Right renal pelvis (tissue), 4 donors: ENCODE measurements at regions not wholly inside any gene's neighbourhood (a gene's known extent, or its start where the extent isn't known, plus 50 kb on each side); places are given as distances from the start of the nearest gene placed in this dataset.
"Not testable (repeated sequence)": the region's sequence is repeated elsewhere in the genome, so short reads cannot be mapped to it uniquely, and the experiment has no call there.

Experiments used
- DNase-seq, 4 donors: peaks; one replicate each; pipeline ENCODE4 v3.0.0-alpha.2; 2013; ENCODE audit warnings: low read depth in 4 of 4, low spot score in 3 of 4, missing footprints in 1 of 4

DNA sequence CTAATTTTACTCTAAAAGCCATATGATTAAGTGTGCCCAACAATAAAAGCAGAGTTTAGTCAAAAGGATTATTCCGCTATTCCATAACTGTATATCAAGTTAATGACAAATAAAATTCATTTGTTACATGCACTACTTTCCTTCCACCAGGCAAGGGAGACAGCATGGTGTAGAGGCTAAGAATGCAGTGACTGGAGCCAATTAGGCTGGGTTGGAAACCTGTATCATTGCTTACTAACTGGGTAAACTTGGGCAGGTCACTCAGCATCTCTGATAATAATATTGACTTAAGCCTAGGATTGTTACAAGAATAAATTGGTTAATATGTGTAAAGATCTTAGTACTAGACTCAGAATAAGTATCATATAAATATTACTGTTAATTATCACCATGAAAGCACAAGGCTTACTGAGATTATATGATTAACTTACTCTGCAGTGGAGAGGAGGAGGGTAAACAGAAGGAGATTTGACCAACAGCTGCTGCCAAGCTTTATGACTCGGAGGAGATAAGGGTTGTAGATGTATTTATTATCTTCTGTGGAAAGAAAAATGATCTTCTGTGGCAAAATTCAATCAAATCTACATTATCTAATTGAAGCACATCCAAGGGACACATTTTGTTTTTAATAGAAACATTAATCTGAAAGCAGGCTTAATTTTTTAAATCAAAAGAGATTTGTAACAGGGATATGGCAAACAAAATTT lies 1459.9 kb downstream of the GRIK2 start:
- no peak for DNase-seq

- no peak for DNase-seq
Observed at GRCh38 chr6:102848796-102849195, 1455.3 kb downstream of the GRIK2 start.

DNA sequence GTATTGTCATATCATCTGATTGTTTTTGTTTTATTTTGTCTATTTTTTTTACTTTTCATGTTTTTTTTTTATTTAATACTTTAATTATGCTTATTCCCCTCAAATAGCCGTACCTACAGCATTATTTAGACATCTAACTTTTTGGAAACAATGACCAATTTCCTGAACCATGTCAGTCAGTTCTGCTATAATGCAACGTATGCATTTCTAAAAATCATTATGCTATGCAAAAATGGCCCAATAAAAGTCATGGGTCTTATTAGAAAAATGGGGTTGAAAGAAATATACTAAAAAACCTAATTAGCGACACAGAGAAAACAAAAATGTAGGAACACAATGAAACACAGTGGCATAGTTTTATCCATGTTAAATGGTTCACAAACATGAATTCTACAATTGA lies 1454.7 kb downstream of the GRIK2 start:
- DNase-seq: no peak

GRCh38 chr6:102841060-102841459 lies 1447.6 kb downstream of the GRIK2 start:
- peak in 1 of 4 donors; percentile 14 for DNase-seq

DNA sequence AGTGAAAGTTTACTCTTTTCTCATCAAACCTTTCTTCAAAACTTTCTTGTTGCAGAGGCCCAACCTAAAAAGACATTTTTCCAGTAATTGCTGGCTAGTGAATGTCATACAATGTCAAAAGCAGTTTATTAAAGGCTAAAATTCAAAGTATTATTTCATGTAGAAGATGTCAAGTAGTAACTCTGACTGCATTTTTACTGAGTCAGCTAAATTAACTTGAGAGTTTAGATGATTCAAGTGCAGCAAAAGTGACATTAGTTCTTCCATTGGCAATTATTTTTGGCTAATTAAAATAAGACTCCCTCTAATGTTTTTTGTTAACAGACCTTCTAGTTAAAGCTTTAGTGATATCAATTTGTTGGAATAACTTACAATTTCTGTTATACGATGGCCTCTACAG lies 1438.5 kb downstream of the GRIK2 start:
- no peak for DNase-seq

DNA sequence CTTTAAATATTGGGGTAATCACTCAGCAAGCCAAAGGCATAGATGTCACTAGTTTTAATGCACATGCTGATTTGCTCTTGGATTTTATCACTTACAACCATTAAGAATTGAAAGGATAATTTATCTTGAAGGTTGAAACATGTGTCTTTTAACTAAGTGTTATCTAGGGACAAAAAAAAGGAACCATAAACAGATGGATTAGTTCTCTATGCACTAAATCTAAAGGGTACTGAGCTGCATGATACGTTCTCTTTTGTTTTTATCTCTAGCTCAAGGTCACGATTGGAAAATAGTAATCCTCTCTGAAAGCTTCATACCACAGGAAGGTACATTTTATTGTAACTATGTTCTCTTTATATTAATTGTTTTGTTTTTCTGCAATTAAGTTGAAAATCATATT lies 1426.6 kb downstream of the GRIK2 start:
- DNase-seq: no peak

GRCh38 chr6:102815207-102815606 lies 1421.7 kb downstream of the GRIK2 start:
- DNase-seq: no peak

GRCh38 chr6:102813489-102814275 lies 1420.2 kb downstream of the GRIK2 start:
- DNase-seq: no peak

DNA sequence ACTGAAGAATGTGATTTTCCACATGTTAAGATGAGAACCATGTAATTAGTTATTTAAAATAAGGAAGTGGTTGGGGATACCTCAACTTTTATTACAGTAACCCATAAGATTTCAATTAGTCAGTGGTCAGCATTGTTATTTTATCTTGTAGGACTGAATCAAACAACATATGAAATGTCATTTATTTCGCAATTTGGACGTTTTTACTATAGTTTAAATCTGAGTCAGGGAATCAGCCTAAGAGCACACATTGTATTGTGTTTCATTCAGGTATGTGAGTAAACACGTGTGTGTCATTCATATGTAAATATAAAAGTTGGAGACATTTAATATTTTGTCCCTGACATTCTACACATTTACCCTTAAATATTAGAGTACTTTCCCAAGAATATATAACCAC lies 1418.7 kb downstream of the GRIK2 start:
- DNase-seq: no peak

DNA sequence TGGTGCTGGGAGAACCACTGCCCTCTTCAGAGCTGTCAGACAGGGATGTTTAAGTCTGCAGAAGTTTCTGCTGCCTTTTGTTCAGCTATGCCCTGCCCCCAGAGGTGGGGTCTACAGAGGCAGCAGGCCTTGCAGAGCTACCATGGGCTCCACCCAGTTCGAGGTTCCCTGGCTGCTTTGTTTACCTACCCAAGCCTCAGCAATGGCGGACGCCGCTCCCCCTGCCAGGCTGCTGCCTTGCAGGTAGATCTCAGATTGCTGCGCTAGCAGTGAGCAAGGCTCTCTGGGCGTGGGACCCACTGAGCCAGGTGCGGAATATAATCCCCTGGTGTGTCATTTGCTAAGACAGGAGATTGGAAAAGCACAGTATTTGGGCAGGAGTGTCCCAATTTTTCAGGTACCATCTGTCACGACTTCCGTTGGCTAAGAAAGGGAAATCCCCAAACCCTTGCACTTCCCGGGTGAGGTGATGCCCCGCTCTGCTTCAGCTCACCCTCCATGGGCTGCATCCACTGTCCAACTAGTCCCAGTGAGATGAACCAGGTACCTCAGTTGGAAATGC lies 1415.5 kb downstream of the GRIK2 start:
- DNase-seq: not testable (repeated sequence)

DNA sequence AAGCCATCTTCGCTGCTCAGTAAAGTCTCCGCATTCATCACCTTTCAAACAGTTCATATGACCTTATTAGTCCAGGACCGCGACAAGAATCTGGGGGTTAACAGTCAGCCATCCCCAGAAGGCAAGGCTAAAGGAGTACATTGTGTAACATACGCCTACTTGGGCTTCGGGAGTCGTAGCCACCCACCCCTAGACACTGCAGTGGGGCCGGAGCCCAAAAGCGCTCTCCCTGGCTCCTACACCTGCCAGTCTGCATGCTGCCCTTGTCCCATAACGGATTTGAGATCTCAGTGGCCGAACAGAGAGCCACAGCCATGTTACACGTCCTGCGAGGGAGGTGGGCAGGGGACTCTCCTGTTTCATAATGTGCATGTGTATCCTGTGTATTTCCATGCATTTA lies 1405.5 kb downstream of the GRIK2 start:
- no peak for DNase-seq

DNA sequence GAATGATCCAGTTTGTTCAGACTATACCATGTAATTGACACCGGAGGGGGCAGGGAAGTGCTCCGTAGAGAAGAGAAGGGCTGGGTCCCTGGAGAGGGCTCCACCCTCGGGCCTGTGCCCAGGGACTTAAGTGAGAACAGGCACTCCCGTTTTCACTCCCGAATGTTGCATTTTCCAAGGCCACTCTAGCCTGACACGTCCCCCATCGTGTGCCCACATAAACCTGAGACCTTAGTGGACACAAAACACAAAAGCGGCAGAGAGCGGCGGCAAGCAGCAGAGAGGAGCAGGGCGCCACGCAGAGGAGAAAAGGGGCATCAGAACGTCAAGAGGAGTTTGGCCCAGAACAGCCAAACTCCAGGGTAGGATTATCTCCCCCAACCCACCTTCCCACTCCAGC lies 1405.1 kb downstream of the GRIK2 start:
- DNase-seq: peak in 1 of 4 donors; percentile 1

GRCh38 chr6:102793752-102794151 lies 1400.2 kb downstream of the GRIK2 start:
- DNase-seq: no peak

DNA sequence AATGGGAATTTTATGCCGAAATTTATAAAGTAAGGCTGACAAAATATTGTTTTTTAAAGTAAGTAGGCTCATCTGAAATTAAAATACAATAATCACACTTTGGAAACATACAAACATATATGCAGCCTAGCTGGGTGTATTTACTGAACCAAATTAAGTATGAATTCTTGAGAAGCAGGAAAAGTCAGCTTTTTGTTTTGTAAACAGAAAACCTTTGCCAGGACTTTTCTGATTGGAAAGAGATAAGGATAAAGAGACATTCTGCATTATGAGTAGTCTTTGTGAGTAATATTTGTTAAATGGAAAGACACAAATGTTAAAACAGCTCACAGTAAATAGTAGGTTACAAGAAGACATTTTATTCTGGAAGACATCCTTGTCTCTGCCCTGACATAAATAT lies 1380.8 kb downstream of the GRIK2 start:
- DNase-seq: no peak

- DNase-seq: no peak
Observed at GRCh38 chr6:102773636-102774035, 1380.1 kb downstream of the GRIK2 start.

GRCh38 chr6:102766963-102767362 lies 1373.5 kb downstream of the GRIK2 start:
- DNase-seq: no peak

- no peak for DNase-seq
Observed at GRCh38 chr6:102764317-102764716, 1370.8 kb downstream of the GRIK2 start.

GRCh38 chr6:102763891-102764290 lies 1370.4 kb downstream of the GRIK2 start:
- DNase-seq: no peak

DNA sequence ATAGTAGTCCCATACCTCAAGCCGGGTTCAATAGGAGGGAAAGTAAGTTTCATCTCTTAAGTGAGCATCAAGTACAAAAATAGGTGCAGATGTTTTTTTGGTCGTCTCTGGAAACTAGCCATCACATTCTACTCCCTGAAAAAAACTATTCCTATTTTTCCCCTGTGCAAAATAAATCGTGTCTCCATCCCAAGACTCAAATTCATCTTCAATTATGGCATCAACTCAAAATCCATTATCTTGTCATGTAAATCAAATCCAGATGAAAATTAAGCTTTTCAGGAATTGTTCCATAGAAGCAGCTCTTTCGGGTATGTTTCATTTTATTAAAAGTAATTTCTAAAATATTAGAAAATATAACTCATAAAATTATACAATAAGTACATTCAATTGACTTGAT lies 1368.4 kb downstream of the GRIK2 start:
- DNase-seq: no peak

DNA sequence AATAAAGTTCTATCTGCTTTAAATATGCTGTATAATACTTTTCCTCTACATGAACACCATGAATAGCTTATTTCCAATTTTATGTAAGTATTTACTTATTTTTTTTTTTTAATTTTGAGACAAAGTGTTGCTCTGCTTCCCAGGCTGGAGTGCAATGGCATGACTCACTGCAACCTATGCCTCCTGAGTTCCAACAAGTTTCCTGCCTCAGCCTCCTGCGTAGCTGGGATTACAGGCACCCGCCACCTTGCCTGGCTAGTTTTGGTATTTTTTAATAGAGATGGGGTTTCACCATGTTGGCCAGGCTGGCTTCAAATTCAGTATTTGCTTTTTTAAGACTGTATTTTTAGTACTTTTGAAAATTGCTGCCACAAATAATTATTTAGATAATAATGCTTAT lies 1365.9 kb downstream of the GRIK2 start:
- DNase-seq: no peak

DNA sequence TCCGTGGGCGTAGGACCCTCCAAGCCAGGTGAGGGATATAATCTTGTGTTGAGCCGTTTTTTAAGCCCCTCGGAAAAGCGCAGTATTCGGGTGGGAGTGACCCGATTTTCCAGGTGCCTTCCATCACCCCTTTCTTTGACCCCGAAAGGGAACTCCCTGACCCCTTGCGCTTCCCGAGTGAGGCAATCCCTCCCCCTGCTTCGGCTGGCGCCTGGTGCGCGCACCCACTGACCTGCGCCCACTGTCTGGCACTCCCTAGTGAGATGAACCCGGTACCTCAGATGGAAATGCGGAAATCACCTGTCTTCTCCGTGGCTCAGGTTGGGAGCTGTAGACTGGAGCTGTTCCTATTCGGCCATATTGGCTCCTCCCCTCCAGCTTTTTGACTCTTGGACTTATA lies 1365.0 kb downstream of the GRIK2 start:
- not testable (repeated sequence) for DNase-seq
